OCI-LY7 (cell line): ENCODE measurements at regions not wholly inside any gene's neighbourhood (a gene's known extent, or its start where the extent isn't known, plus 50 kb on each side); places are given as distances from the start of the nearest gene placed in this dataset.

Experiments used
- CTCF ChIP-seq: fragments of 200-600 bp; sonication (generic); conservative IDR thresholded peaks from 2 replicates; pipeline ENCODE4 v1.5.1; 2014; ENCODE audit warnings: mild to moderate bottlenecking, antibody characterized with exemption, low read length, moderate library complexity, mixed read lengths
- EZH2phosphoT487 ChIP-seq: fragments of 200-600 bp; sonication (generic); IDR thresholded peaks from 2 replicates; pipeline ENCODE4 v1.6.1; 2018; ENCODE audit warnings: low read depth, borderline replicate concordance, mild to moderate bottlenecking, mixed run types, antibody characterized with exemption, low read length, moderate library complexity, mixed read lengths

GRCh38 chr11:116651737-116652237 lies 121.0 kb downstream of the BUD13 start:
- no peak for TF ChIP-seq CTCF
- TF ChIP-seq EZH2phosphoT487: no peak
